ENCODE measurements at regions not wholly inside any gene's neighbourhood (a gene's known extent, or its start where the extent isn't known, plus 50 kb on each side); places are given as distances from the start of the nearest gene placed in this dataset.

GRCh38 chr3:193944518-193944884, 191.4 kb upstream of the HES1 start:
- TF ChIP-seq, protein P1, sequence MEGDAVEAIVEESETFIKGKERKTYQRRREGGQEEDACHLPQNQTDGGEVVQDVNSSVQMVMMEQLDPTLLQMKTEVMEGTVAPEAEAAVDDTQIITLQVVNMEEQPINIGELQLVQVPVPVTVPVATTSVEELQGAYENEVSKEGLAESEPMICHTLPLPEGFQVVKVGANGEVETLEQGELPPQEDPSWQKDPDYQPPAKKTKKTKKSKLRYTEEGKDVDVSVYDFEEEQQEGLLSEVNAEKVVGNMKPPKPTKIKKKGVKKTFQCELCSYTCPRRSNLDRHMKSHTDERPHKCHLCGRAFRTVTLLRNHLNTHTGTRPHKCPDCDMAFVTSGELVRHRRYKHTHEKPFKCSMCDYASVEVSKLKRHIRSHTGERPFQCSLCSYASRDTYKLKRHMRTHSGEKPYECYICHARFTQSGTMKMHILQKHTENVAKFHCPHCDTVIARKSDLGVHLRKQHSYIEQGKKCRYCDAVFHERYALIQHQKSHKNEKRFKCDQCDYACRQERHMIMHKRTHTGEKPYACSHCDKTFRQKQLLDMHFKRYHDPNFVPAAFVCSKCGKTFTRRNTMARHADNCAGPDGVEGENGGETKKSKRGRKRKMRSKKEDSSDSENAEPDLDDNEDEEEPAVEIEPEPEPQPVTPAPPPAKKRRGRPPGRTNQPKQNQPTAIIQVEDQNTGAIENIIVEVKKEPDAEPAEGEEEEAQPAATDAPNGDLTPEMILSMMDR (IDR thresholded peaks at IDR 0.05; ENCODE audit: borderline replicate concordance, insufficient read depth, low read depth, low read length), result no peak
- H3K4me3 ChIP-seq (ENCODE audit: low read depth, low read length), result no peak overlapping the region

DNA sequence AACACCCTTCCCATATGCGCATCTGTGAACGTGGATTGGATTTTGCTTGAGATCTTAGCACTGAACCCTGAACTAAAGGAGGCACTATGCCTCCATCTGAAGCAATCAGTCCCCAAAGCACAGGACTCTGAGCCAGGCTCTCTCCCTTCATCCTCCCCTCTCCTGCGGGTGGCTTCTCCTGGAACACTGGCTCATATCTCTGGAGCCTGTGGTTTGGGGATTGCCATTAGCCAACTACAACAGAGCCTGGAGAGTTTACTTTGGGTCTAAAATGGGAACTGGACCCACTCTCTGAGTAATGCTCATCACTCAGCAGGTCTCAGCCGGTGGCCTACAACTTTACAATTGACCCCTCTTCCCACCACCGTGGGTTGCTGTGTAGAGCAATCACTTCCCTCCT, 190.8 kb upstream of the HES1 start:
- TF ChIP-seq, protein P1 (IDR thresholded peaks at IDR 0.05; ENCODE audit: borderline replicate concordance, insufficient read depth, low read depth, low read length), result no peak
- no peak overlapping the region for H3K4me3 ChIP-seq (ENCODE audit: low read depth, low read length)

GRCh38 chr3:193946945-193947344, 189.0 kb upstream of the HES1 start:
- TF ChIP-seq, protein P1 (IDR thresholded peaks at IDR 0.05; ENCODE audit: borderline replicate concordance, insufficient read depth, low read depth, low read length), result no peak
- H3K4me3 ChIP-seq (ENCODE audit: low read depth, low read length), result no peak overlapping the region

- TF ChIP-seq, protein P1 (IDR thresholded peaks at IDR 0.05; ENCODE audit: borderline replicate concordance, insufficient read depth, low read depth, low read length), result no peak
- no peak overlapping the region for H3K4me3 ChIP-seq (ENCODE audit: low read depth, low read length)
Observed at GRCh38 chr3:193947596-193947995, 188.4 kb upstream of the HES1 start.

- no peak overlapping the region for H3K4me3 ChIP-seq (ENCODE audit: low read depth, low read length)
- TF ChIP-seq, protein P1 (IDR thresholded peaks at IDR 0.05; ENCODE audit: borderline replicate concordance, insufficient read depth, low read depth, low read length), result no peak
Observed at GRCh38 chr3:193948459-193948858, 187.5 kb upstream of the HES1 start.

DNA sequence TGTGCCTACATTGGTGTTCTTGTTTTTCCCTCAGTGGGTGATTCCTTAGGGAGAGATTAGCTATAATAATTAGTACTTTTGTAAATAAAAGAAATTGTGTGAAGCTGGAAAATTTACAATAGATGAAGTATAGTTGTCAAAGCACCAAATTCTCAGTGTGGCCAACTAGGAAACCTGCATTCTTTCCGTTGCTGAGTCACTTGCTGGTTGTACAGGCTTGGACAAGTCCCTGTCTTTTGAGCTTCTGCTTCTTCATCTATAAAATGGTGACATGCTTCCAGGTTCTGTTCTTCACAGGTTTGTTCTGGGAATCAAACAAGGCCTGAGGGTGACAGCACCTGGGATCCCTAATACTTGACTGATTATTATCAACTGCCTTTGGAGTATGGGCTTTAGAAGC, 184.1 kb upstream of the HES1 start:
- H3K4me3 ChIP-seq (ENCODE audit: low read depth, low read length), result no peak overlapping the region
- TF ChIP-seq, protein P1 (IDR thresholded peaks at IDR 0.05; ENCODE audit: borderline replicate concordance, insufficient read depth, low read depth, low read length), result no peak

DNA sequence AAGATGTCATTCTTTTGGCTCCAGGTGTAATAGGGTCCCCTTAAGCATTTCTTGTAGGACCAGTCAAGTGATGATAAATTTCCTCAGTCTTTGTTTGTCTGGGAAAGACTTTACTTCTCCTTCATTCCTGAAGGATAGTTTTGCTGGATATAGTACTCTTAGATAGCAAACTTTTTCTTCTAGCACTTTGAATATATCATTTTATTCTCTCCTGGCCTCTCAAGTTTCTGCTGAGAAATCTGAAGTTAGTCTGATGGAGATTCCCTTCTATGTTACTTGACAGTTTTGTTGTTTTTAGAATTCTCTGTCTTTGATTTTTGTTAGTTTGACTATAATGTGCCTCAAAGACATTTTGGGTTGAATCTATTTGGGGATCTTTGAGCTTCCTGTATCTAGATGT, 181.2 kb upstream of the HES1 start:
- TF ChIP-seq, protein P1 (IDR thresholded peaks at IDR 0.05; ENCODE audit: borderline replicate concordance, insufficient read depth, low read depth, low read length), result no peak
- no peak overlapping the region for H3K4me3 ChIP-seq (ENCODE audit: low read depth, low read length)
